SK-N-SH treated with all-trans-retinoic acid at 6 μM for 48 hours (cell line): ENCODE measurements at regions not wholly inside any gene's neighbourhood (a gene's known extent, or its start where the extent isn't known, plus 50 kb on each side); places are given as distances from the start of the nearest gene placed in this dataset.

Source experiments
- ATAC-seq: fragments of 200-7000 bp; cut with Tn5 transposase; 3 replicates; pipeline ENCODE4 v1.9.1; 2020; ENCODE audit warnings: mild to moderate bottlenecking, moderate library complexity
- BACH2 ChIP-seq: fragments of 250-450 bp; sonication (Bioruptor Pico); IDR thresholded peaks from 2 replicates; pipeline ENCODE4 v1.9.0; 2021; ENCODE audit warnings: mild to moderate bottlenecking, borderline replicate concordance
- ESRRG ChIP-seq: fragments of 250-450 bp; sonication (Bioruptor Pico); IDR thresholded peaks from 2 replicates; pipeline ENCODE4 v1.6.1; 2021; ENCODE audit warnings: mild to moderate bottlenecking
- ISL1 ChIP-seq: fragments of 250-450 bp; sonication (Bioruptor Pico); IDR thresholded peaks from 2 replicates; pipeline ENCODE4 v2.1.2; 2022; ENCODE audit warnings: mild to moderate bottlenecking, moderate library complexity
- OSR1 ChIP-seq: fragments of 250-450 bp; sonication (Bioruptor Pico); IDR thresholded peaks from 2 replicates; pipeline ENCODE4 v1.8.0; 2022; ENCODE audit warnings: moderate library complexity, mild to moderate bottlenecking, inconsistent platforms
- RARB ChIP-seq: fragments of 250-450 bp; sonication (Bioruptor Pico); IDR thresholded peaks from 2 replicates; pipeline ENCODE4 v1.8.0; 2021; ENCODE audit warnings: mild to moderate bottlenecking, moderate library complexity
- SNAI2 ChIP-seq: fragments of 250-450 bp; sonication (Bioruptor Pico); IDR thresholded peaks from 2 replicates; pipeline ENCODE4 v1.5.0; 2020; ENCODE audit warnings: mild to moderate bottlenecking, moderate library complexity
- TCF4 ChIP-seq: fragments of 250-450 bp; sonication (Bioruptor Pico); IDR thresholded peaks from 2 replicates; pipeline ENCODE4 v1.8.0; 2021; ENCODE audit warnings: mild to moderate bottlenecking, moderate library complexity, borderline replicate concordance
- TOX ChIP-seq: fragments of 250-450 bp; sonication (Bioruptor Pico); IDR thresholded peaks from 2 replicates; pipeline ENCODE4 v1.8.0; 2021; ENCODE audit warnings: mild to moderate bottlenecking, moderate library complexity, borderline replicate concordance
- ZC3H10 ChIP-seq: fragments of 250-450 bp; sonication (Bioruptor Pico); IDR thresholded peaks from 2 replicates; pipeline ENCODE4 v1.5.1; 2021; ENCODE audit warnings: mild to moderate bottlenecking, moderate library complexity
- ZFP3 ChIP-seq: fragments of 250-450 bp; sonication (Bioruptor Pico); IDR thresholded peaks from 2 replicates; pipeline ENCODE4 v1.5.0; 2020; ENCODE audit warnings: mild to moderate bottlenecking, moderate library complexity
- ZFP30 ChIP-seq: fragments of 450-650 bp; formaldehyde crosslinking; IDR thresholded peaks from 2 replicates; pipeline ENCODE4 v1.5.0; 2022; ENCODE audit warnings: mild to moderate bottlenecking, moderate library complexity
- ZNF565 ChIP-seq: fragments of 450-650 bp; formaldehyde crosslinking; conservative IDR thresholded peaks from 2 replicates; pipeline ENCODE4 v1.5.0; 2020; ENCODE audit warnings: low read depth, mild to moderate bottlenecking, moderate library complexity
- ZNF70 ChIP-seq: fragments of 450-650 bp; formaldehyde crosslinking; IDR thresholded peaks from 2 replicates; pipeline ENCODE4 v1.5.0; 2020; ENCODE audit warnings: mild to moderate bottlenecking, moderate library complexity
- ZNF8 ChIP-seq: fragments of 450-650 bp; formaldehyde crosslinking; IDR thresholded peaks from 2 replicates; pipeline ENCODE4 v1.5.0; 2020; ENCODE audit warnings: mild to moderate bottlenecking, moderate library complexity
- TF ChIP-seq, protein P1 (sequence below): fragments of 250-450 bp; sonication (Bioruptor Pico); IDR thresholded peaks from 2 replicates; pipeline ENCODE4 v1.5.0; 2020; ENCODE audit warnings: mild to moderate bottlenecking, moderate library complexity
- TF ChIP-seq, protein P2 (sequence below): fragments of 250-450 bp; sonication (Bioruptor Pico); IDR thresholded peaks from 2 replicates; pipeline ENCODE4 v1.8.0; 2021; ENCODE audit warnings: low read depth, mild to moderate bottlenecking, moderate library complexity, borderline replicate concordance
- TF ChIP-seq, protein P3 (sequence below): fragments of 250-450 bp; sonication (Bioruptor Pico); IDR thresholded peaks from 2 replicates; pipeline ENCODE4 v1.5.1; 2021; ENCODE audit warnings: mild to moderate bottlenecking, moderate library complexity
- TF ChIP-seq, protein P4 (sequence below): fragments of 250-450 bp; sonication (Bioruptor Pico); IDR thresholded peaks from 2 replicates; pipeline ENCODE4 v1.8.0; 2020; ENCODE audit warnings: mild to moderate bottlenecking, moderate library complexity, borderline replicate concordance
- TF ChIP-seq, protein P5 (sequence below): fragments of 250-450 bp; sonication (Bioruptor Pico); IDR thresholded peaks from 2 replicates; pipeline ENCODE4 v1.5.1; 2020; ENCODE audit warnings: low read depth, mild to moderate bottlenecking, moderate library complexity

DNA sequence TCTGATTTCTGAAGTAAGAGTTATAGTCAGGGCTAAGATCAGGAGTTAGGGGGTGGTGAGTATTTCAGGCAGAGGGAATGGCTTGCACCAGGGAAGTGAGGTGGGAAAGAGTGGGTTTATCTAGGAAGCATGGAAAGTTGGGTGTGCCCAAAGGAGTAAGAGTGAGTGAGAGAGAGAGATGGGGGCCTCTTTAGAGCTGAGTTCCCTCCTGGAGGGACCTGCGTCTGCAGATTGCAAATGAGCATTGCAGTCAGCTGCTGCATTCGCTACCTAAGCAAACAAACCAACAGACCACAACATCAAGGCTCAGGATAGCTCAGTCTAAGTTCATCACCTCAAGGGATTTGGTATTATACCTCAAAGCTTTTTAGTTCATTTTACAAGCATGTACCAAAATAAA lies 405.8 kb downstream of the FGF9 start (continued):
- TF ChIP-seq, protein P1, sequence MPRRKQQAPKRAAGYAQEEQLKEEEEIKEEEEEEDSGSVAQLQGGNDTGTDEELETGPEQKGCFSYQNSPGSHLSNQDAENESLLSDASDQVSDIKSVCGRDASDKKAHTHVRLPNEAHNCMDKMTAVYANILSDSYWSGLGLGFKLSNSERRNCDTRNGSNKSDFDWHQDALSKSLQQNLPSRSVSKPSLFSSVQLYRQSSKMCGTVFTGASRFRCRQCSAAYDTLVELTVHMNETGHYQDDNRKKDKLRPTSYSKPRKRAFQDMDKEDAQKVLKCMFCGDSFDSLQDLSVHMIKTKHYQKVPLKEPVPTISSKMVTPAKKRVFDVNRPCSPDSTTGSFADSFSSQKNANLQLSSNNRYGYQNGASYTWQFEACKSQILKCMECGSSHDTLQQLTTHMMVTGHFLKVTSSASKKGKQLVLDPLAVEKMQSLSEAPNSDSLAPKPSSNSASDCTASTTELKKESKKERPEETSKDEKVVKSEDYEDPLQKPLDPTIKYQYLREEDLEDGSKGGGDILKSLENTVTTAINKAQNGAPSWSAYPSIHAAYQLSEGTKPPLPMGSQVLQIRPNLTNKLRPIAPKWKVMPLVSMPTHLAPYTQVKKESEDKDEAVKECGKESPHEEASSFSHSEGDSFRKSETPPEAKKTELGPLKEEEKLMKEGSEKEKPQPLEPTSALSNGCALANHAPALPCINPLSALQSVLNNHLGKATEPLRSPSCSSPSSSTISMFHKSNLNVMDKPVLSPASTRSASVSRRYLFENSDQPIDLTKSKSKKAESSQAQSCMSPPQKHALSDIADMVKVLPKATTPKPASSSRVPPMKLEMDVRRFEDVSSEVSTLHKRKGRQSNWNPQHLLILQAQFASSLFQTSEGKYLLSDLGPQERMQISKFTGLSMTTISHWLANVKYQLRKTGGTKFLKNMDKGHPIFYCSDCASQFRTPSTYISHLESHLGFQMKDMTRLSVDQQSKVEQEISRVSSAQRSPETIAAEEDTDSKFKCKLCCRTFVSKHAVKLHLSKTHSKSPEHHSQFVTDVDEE = no peak
- no peak for TF ChIP-seq ZNF565
- no peak for TF ChIP-seq RARB (CRISPR knock-in tag)
- TF ChIP-seq TOX (CRISPR knock-in tag) = no peak

DNA sequence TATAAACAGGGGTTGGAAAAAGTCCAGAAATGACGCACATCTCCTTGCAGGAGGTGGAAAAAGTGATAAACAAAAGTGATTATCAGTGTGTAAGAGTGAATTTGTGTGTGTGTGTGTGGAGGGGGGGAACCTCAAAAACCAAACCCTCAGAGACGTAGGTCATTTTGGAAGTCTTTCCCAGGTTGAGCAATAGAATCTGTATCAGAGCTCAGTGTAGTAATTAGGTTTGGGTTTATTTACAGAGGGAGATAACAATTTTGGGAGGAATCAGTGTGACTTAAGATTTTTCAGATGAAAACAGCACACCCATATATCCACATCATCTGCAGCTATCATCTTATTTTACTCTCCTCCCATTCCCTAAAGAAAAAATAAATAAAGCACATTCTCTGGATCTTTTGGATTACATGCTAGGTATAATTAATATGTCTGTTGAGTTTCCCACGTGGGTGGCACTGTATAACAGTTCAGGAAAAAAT lies 406.4 kb downstream of the FGF9 start:
- ATAC-seq = no peak
- TF ChIP-seq ZNF8 (CRISPR knock-in tag) = no peak
- TF ChIP-seq ZFP30 (CRISPR knock-in tag) = no peak
- TF ChIP-seq TCF4 (CRISPR knock-in tag) = no peak
- TF ChIP-seq, protein P2, sequence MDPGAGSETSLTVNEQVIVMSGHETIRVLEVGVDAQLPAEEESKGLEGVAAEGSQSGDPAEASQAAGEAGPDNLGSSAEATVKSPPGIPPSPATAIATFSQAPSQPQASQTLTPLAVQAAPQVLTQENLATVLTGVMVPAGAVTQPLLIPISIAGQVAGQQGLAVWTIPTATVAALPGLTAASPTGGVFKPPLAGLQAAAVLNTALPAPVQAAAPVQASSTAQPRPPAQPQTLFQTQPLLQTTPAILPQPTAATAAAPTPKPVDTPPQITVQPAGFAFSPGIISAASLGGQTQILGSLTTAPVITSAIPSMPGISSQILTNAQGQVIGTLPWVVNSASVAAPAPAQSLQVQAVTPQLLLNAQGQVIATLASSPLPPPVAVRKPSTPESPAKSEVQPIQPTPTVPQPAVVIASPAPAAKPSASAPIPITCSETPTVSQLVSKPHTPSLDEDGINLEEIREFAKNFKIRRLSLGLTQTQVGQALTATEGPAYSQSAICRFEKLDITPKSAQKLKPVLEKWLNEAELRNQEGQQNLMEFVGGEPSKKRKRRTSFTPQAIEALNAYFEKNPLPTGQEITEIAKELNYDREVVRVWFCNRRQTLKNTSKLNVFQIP (CRISPR knock-in tag) = no peak
- TF ChIP-seq ISL1 (CRISPR knock-in tag) = no peak
- no peak for TF ChIP-seq BACH2 (CRISPR knock-in tag)
- TF ChIP-seq, protein P3, sequence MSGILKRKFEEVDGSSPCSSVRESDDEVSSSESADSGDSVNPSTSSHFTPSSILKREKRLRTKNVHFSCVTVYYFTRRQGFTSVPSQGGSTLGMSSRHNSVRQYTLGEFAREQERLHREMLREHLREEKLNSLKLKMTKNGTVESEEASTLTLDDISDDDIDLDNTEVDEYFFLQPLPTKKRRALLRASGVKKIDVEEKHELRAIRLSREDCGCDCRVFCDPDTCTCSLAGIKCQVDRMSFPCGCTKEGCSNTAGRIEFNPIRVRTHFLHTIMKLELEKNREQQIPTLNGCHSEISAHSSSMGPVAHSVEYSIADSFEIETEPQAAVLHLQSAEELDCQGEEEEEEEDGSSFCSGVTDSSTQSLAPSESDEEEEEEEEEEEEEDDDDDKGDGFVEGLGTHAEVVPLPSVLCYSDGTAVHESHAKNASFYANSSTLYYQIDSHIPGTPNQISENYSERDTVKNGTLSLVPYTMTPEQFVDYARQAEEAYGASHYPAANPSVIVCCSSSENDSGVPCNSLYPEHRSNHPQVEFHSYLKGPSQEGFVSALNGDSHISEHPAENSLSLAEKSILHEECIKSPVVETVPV = no peak
- no peak for TF ChIP-seq TOX (CRISPR knock-in tag)
- no peak for TF ChIP-seq RARB (CRISPR knock-in tag)
- no peak for TF ChIP-seq SNAI2 (CRISPR knock-in tag)

DNA sequence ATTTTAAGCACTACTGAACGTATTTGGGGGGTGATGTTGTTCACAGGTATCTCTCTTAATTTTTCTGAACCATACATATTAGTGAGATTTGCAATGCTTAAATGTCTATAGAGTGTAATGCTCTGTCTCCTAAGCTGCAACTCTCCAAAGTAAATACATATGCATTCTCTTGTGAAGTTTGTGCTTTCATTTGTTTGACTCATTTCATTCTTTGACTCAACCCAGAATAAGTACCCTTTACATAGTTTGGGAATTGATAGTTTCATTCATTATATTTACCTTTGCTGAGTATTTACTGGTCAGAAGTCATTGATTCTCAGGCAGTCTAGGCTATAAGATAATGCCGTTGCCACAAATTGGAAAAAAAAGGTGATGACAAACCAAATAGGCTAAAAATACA lies 406.9 kb downstream of the FGF9 start:
- ATAC-seq = no peak
- TF ChIP-seq, protein P4, sequence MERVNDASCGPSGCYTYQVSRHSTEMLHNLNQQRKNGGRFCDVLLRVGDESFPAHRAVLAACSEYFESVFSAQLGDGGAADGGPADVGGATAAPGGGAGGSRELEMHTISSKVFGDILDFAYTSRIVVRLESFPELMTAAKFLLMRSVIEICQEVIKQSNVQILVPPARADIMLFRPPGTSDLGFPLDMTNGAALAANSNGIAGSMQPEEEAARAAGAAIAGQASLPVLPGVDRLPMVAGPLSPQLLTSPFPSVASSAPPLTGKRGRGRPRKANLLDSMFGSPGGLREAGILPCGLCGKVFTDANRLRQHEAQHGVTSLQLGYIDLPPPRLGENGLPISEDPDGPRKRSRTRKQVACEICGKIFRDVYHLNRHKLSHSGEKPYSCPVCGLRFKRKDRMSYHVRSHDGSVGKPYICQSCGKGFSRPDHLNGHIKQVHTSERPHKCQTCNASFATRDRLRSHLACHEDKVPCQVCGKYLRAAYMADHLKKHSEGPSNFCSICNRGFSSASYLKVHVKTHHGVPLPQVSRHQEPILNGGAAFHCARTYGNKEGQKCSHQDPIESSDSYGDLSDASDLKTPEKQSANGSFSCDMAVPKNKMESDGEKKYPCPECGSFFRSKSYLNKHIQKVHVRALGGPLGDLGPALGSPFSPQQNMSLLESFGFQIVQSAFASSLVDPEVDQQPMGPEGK = no peak
- TF ChIP-seq RARB (CRISPR knock-in tag) (no peak), TCF4 (CRISPR knock-in tag) (no peak), ZNF70 (no peak), ZNF8 (CRISPR knock-in tag) (no peak), ZC3H10 (CRISPR knock-in tag) (no peak), SNAI2 (CRISPR knock-in tag) (no peak), ESRRG (CRISPR knock-in tag) (no peak), ZFP3 (no peak), ZNF565 (no peak), OSR1 (CRISPR knock-in tag) (no peak)
- TF ChIP-seq, protein P2 (CRISPR knock-in tag) = no peak
- TF ChIP-seq, protein P5, sequence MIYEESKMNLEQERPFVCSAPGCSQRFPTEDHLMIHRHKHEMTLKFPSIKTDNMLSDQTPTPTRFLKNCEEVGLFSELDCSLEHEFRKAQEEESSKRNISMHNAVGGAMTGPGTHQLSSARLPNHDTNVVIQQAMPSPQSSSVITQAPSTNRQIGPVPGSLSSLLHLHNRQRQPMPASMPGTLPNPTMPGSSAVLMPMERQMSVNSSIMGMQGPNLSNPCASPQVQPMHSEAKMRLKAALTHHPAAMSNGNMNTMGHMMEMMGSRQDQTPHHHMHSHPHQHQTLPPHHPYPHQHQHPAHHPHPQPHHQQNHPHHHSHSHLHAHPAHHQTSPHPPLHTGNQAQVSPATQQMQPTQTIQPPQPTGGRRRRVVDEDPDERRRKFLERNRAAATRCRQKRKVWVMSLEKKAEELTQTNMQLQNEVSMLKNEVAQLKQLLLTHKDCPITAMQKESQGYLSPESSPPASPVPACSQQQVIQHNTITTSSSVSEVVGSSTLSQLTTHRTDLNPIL (CRISPR knock-in tag) = no peak
